ENCODE measurements at regions not wholly inside any gene's neighbourhood (a gene's known extent, or its start where the extent isn't known, plus 50 kb on each side); places are given as distances from the start of the nearest gene placed in this dataset.

DNA sequence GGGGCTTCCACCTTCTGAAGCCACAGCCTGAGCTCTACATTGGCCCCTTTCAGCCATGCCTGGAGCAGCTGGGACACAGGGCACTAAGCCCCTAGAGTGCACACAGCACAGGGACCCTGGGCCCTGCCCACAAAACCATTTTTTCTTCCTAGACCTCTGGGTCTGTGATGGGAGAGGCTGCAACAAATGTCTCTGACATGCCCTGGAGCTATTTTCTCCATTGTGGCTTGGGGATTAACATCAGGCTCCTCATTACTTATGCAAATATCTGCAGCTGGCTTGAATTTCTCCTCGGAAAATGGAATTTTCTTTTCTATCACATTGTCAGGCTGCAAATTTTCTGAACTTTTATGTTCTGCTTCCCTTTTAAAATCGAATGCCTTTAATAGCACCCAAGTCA lies 795.7 kb downstream of the LTN1 start:
- no peak for TF ChIP-seq EZH2 (IDR thresholded peaks at IDR 0.05; ENCODE audit: borderline replicate concordance, low read depth, low read length, poor library complexity, severe bottlenecking)
- TF ChIP-seq, protein P1, sequence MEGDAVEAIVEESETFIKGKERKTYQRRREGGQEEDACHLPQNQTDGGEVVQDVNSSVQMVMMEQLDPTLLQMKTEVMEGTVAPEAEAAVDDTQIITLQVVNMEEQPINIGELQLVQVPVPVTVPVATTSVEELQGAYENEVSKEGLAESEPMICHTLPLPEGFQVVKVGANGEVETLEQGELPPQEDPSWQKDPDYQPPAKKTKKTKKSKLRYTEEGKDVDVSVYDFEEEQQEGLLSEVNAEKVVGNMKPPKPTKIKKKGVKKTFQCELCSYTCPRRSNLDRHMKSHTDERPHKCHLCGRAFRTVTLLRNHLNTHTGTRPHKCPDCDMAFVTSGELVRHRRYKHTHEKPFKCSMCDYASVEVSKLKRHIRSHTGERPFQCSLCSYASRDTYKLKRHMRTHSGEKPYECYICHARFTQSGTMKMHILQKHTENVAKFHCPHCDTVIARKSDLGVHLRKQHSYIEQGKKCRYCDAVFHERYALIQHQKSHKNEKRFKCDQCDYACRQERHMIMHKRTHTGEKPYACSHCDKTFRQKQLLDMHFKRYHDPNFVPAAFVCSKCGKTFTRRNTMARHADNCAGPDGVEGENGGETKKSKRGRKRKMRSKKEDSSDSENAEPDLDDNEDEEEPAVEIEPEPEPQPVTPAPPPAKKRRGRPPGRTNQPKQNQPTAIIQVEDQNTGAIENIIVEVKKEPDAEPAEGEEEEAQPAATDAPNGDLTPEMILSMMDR (conservative IDR thresholded peaks at IDR 0.05; ENCODE audit: low read depth, low read length), result no peak

All from A673 (cell line).